ENCODE measurements at regions not wholly inside any gene's neighbourhood (a gene's known extent, or its start where the extent isn't known, plus 50 kb on each side); places are given as distances from the start of the nearest gene placed in this dataset.

- DNase-seq (no peak), ATAC-seq (no peak)
- Histone ChIP-seq H3K4me1 (no peaks in the 10 kb centered on the region), H3K36me3 (no peaks in the 10 kb centered on the region), H3K4me3 (no peak overlapping the region), H3K27me3 (no peaks in the 10 kb centered on the region), H3K27ac (no peak overlapping the region), H3K9me3 (peaks cover 9 to 100% (median 93%) of the 10 kb centered on the region in 12 donors)
- intact Hi-C loops (cut with DNase I) = no loop called here
- 66 to 89% (median 82%) methylated on average over 2 of the region's 2 CpGs for WGBS, 4 donors
- TF ChIP-seq CTCF (IDR thresholded peaks at IDR 0.05) (no peak), POLR2A (IDR thresholded peaks at IDR 0.05) (no peak)
Measured at GRCh38 chr19:22472180-22472637, 50.1 kb upstream of the ZNF98 start.

Measured in heart left ventricle (tissue), 16 donors.